Epithelial cell of proximal tubule (primary cell): ENCODE measurements at regions not wholly inside any gene's neighbourhood (a gene's known extent, or its start where the extent isn't known, plus 50 kb on each side); places are given as distances from the start of the nearest gene placed in this dataset.

Experiments
- DNase-seq: peaks from one replicate; pipeline ENCODE4 v3.0.0-alpha.2; 2011; ENCODE audit warnings: low read depth
- H3K4me3 ChIP-seq: 2 replicates; pipeline ENCODE4 v1.5.1; 2011; ENCODE audit warnings: low read depth, mild to moderate bottlenecking, low read length
- CTCF ChIP-seq: conservative IDR thresholded peaks from 2 replicates; pipeline ENCODE4 v1.5.1; 2012; ENCODE audit warnings: low read depth, mild to moderate bottlenecking, low read length

GRCh38 chr16:80129791-80130190, 411.0 kb upstream of the DYNLRB2 start:
- TF ChIP-seq CTCF = no peak
- no peak overlapping the region for H3K4me3 ChIP-seq
- DNase-seq = no peak

- DNase-seq = no peak
- TF ChIP-seq CTCF = no peak
- no peak overlapping the region for H3K4me3 ChIP-seq
Observed at GRCh38 chr16:80125677-80126076, 415.1 kb upstream of the DYNLRB2 start.

- H3K4me3 ChIP-seq = no peak overlapping the region
- DNase-seq = no peak
- TF ChIP-seq CTCF = no peak
Observed at GRCh38 chr16:80123189-80123588, 417.6 kb upstream of the DYNLRB2 start.

GRCh38 chr16:80122115-80122514, 418.7 kb upstream of the DYNLRB2 start:
- no peak overlapping the region for H3K4me3 ChIP-seq
- DNase-seq = no peak
- no peak for TF ChIP-seq CTCF

- no peak for DNase-seq
- no peak overlapping the region for H3K4me3 ChIP-seq
- no peak for TF ChIP-seq CTCF
Observed at GRCh38 chr16:80121522-80121909, 419.3 kb upstream of the DYNLRB2 start.

GRCh38 chr16:80120899-80121521, 419.8 kb upstream of the DYNLRB2 start:
- no peak for TF ChIP-seq CTCF
- no peak overlapping the region for H3K4me3 ChIP-seq
- DNase-seq = no peak

GRCh38 chr16:80117556-80118130, 423.1 kb upstream of the DYNLRB2 start:
- no peak overlapping the region for H3K4me3 ChIP-seq
- DNase-seq = no peak
- no peak for TF ChIP-seq CTCF
